Thyroid gland (tissue), 4 donors: ENCODE measurements at regions not wholly inside any gene's neighbourhood (a gene's known extent, or its start where the extent isn't known, plus 50 kb on each side); places are given as distances from the start of the nearest gene placed in this dataset.

Experiments
- DNase-seq, 2 donors: peaks; one replicate each; pipeline ENCODE4 v3.0.0-alpha.2; 2019
- H3K27ac ChIP-seq, 3 donors: fragments of 200-600 bp; sonication (generic); 1 replicate in 2 of 3; 2 replicates in 1 of 3; pipeline ENCODE4 v1.5.1; 2016 to 2019; ENCODE audit warnings: mild to moderate bottlenecking in 1 of 3, moderate library complexity in 1 of 3
- H3K27me3 ChIP-seq: fragments of 200-600 bp; sonication (generic); one replicate; pipeline ENCODE4 v1.5.1; 2019
- H3K36me3 ChIP-seq, 2 donors: fragments of 200-600 bp; sonication (generic); one replicate each; pipeline ENCODE4 v1.5.1; 2016 to 2019
- H3K4me1 ChIP-seq, 2 donors: fragments of 200-600 bp; sonication (generic); one replicate each; pipeline ENCODE4 v1.5.1; 2017 to 2019
- H3K4me3 ChIP-seq, 3 donors: fragments of 200-600 bp; sonication (generic); replicated peaks in 1 of 3; 1 replicate in 2 of 3; 2 replicates in 1 of 3; pipeline ENCODE4 v1.5.1; 2016; ENCODE audit warnings: mild to moderate bottlenecking in 1 of 3
- H3K9me3 ChIP-seq: fragments of 200-600 bp; sonication (generic); one replicate; pipeline ENCODE4 v1.5.1; 2017
- CTCF ChIP-seq, 6 experiments: fragments of 200-600 bp in 3 of 6; fragments of 450-650 bp in 3 of 6; sonication (generic) in 3 of 6; IDR thresholded peaks; one replicate each; pipeline ENCODE4 v1.5.1; 2016 to 2019; ENCODE audit warnings: antibody characterized with exemption in 6 of 6, mild to moderate bottlenecking in 2 of 6, inconsistent platforms in 1 of 6, moderate library complexity in 1 of 6
- POLR2A ChIP-seq, 2 donors: fragments of 450-650 bp; IDR thresholded peaks; one replicate each; pipeline ENCODE4 v1.6.1; 2017; ENCODE audit warnings: antibody characterized with exemption in 2 of 2, mild to moderate bottlenecking in 2 of 2, moderate library complexity in 1 of 2
- WGBS, 2 donors: methylation state at CpG; one replicate each; pipeline ENCODE4 v1.1.5; 2017; 5-methylcytosine and 5-hydroxymethylcytosine counted together
- intact Hi-C: fragments of 100-400 bp; cut with DNase I; formaldehyde crosslinking; loops from one replicate; pipeline ENCODE4 v1.15.1; 2023

DNA sequence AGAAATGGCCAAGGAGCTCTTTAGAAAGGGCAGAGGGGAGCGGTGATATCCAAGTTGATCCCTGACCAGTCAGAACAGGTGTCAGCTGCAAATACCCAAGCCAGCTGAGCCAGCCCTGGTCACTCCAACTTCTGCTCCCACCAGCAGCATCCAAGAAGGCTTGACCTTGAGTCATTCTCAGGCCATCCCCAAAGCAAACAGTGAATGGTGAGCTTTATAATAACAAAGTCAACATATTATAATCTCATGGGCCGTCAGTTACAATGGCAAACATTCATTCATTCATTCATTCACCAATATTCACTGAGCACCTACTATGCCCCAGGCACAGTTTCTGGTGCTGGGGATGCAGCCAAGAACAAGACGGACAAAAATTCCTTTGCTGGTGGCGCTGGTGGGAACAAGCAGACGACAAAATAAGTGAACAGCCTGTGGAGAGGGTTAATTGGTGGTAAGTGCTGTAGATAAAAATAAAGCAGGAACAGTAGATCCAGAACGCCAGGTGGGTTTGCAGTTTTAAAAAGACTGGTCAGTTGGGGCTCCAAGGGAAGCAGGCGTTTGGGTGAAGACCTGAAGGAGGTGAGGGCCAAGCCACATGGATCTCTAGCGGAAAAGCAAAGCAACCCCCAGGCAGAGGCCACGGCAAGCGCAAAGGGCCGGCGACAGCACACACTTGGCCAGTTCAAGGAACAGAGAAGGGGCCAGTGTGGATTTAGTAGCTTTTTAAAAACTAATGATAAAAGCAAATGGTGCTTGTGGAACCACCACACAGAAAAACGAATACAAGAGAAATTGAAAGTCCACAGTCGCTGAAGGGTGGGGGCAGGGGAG, 131.8 kb upstream of the PTPN1 start:
- intact Hi-C loops, result no loop called here

GRCh38 chr20:50379049-50379990, 130.9 kb upstream of the PTPN1 start:
- intact Hi-C loops, result no loop called here
- DNase-seq, result peak; percentile 79 to 83
- H3K9me3 ChIP-seq, result no peaks in the 10 kb centered on the region
- no peak overlapping the region for H3K4me3 ChIP-seq
- TF ChIP-seq POLR2A (IDR thresholded peaks at IDR 0.05), result peak in 1 of 2 donors; percentile 12
- TF ChIP-seq CTCF (IDR thresholded peaks at IDR 0.05), result no peak
- H3K4me1 ChIP-seq, result peaks cover 14 to 40% of the 10 kb centered on the region in 2 donors
- no peaks in the 10 kb centered on the region for H3K36me3 ChIP-seq
- no peaks in the 10 kb centered on the region for H3K27me3 ChIP-seq
- peak overlapping the region; percentile 55 to 75 (median 68) for H3K27ac ChIP-seq
- WGBS, 2 donors, result 46 to 59% methylated on average over 38 of the region's 38 CpGs

More for the DNA sequence above, 131.8 kb upstream of the PTPN1 start:
- H3K9me3 ChIP-seq, result no peaks in the 10 kb centered on the region
- no peak overlapping the region for H3K4me3 ChIP-seq
- H3K27ac ChIP-seq, result peak overlapping the region; percentile 55 to 75 (median 68)
- 74 to 78% methylated on average over 14 of the region's 14 CpGs for WGBS, 2 donors
- no peak for DNase-seq
- H3K27me3 ChIP-seq, result no peaks in the 10 kb centered on the region
- H3K36me3 ChIP-seq, result no peaks in the 10 kb centered on the region
- peaks cover 13 to 36% of the 10 kb centered on the region in 2 donors for H3K4me1 ChIP-seq
- TF ChIP-seq CTCF (IDR thresholded peaks at IDR 0.05) (no peak), POLR2A (IDR thresholded peaks at IDR 0.05) (no peak)

GRCh38 chr20:50379991-50380696, 130.0 kb upstream of the PTPN1 start:
- TF ChIP-seq CTCF (IDR thresholded peaks at IDR 0.05) (no peak), POLR2A (IDR thresholded peaks at IDR 0.05) (no peak)
- Histone ChIP-seq H3K4me1 (peaks cover 14 to 40% of the 10 kb centered on the region in 2 donors), H3K9me3 (no peaks in the 10 kb centered on the region), H3K27me3 (no peaks in the 10 kb centered on the region), H3K36me3 (no peaks in the 10 kb centered on the region), H3K27ac (peak overlapping the region; percentile 53 to 75 (median 68)), H3K4me3 (no peak overlapping the region)
- no peak for DNase-seq
- WGBS, 2 donors, result 92 to 93% methylated on average over 16 of the region's 16 CpGs
- intact Hi-C loops, result no loop called here

DNA sequence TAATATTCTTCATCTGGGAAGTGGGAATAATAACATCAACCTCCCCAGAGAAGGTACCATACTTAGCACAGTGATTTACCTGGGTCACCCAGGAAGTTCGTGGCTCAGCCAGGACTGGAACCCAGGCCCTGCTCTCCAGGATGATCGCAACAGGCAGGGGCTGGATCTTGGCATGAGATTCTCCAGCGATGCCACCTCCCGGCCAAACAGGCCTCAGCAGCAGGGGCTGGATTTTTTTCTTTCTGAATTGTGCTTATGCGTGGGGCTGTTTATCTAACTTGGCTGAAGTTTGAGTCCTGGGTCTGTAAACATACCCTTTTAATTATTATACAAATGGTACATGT, 129.5 kb upstream of the PTPN1 start:
- no peak for DNase-seq
- TF ChIP-seq CTCF (IDR thresholded peaks at IDR 0.05), result peak in 3 of 6 experiments; percentile 11 to 18 (median 17)
- TF ChIP-seq POLR2A (IDR thresholded peaks at IDR 0.05), result no peak
- H3K4me3 ChIP-seq, result no peak overlapping the region
- no peaks in the 10 kb centered on the region for H3K36me3 ChIP-seq
- intact Hi-C loops, result no loop called here
- WGBS, 2 donors, result 63% methylated on average over 5 of the region's 5 CpGs
- peaks cover 14 to 40% of the 10 kb centered on the region in 2 donors for H3K4me1 ChIP-seq
- H3K27me3 ChIP-seq, result no peaks in the 10 kb centered on the region
- no peaks in the 10 kb centered on the region for H3K9me3 ChIP-seq
- H3K27ac ChIP-seq, result peak overlapping the region in 2 of 3 donors; percentile 68 to 75
